SK-N-SH treated with all-trans-retinoic acid at 6 μM for 48 hours (cell line): ENCODE measurements at regions not wholly inside any gene's neighbourhood (a gene's known extent, or its start where the extent isn't known, plus 50 kb on each side); places are given as distances from the start of the nearest gene placed in this dataset.

Experiments
- ZNF70 ChIP-seq: fragments of 450-650 bp; formaldehyde crosslinking; IDR thresholded peaks from 2 replicates; pipeline ENCODE4 v1.5.0; 2020; ENCODE audit warnings: mild to moderate bottlenecking, moderate library complexity
- ZNF8 ChIP-seq: fragments of 450-650 bp; formaldehyde crosslinking; IDR thresholded peaks from 2 replicates; pipeline ENCODE4 v1.5.0; 2020; ENCODE audit warnings: mild to moderate bottlenecking, moderate library complexity

- no peak for TF ChIP-seq ZNF8 (CRISPR knock-in tag)
- TF ChIP-seq ZNF70 (CRISPR knock-in tag), result no peak
Measured at GRCh38 chr4:177579649-177580048, 137.4 kb upstream of the AGA start.
